Stimulated activated CD8-positive, alpha-beta memory T cell treated with anti-CD3 and anti-CD28 coated beads, Interleukin-15, amount 100 ng/mL, for 48 hours (primary cell): ENCODE measurements at regions not wholly inside any gene's neighbourhood (a gene's known extent, or its start where the extent isn't known, plus 50 kb on each side); places are given as distances from the start of the nearest gene placed in this dataset.
"Not testable (repeated sequence)": the region's sequence is repeated elsewhere in the genome, so short reads cannot be mapped to it uniquely, and the experiment has no call there.

Source experiments
- DNase-seq, 2 donors: peaks; one replicate each; pipeline ENCODE4 v3.0.0-alpha.2; 2020; ENCODE audit warnings: low read depth in 2 of 2

- DNase-seq = no peak
Observed at GRCh38 chr1:94672934-94673333, 131.4 kb upstream of the F3 start.

DNA sequence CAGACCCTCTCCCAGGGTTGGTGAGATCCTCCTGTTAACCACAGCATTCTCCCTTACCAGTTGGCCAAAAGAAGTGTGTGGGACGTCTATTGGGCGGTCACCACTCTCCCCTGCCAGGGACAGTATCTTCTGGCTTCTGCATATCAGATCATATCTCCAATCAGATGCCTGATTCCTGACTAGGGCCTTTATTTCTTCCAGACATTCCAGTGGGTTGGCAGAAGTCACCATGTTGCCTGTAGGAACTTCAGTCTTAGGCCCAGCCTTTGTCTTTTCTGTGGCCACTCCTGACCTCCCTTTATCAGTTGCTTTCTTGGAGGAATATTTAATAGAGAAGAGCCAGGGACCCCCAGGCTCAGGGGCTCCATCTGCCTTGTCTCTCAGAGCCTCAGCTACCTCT, 130.4 kb upstream of the F3 start:
- DNase-seq = no peak

DNA sequence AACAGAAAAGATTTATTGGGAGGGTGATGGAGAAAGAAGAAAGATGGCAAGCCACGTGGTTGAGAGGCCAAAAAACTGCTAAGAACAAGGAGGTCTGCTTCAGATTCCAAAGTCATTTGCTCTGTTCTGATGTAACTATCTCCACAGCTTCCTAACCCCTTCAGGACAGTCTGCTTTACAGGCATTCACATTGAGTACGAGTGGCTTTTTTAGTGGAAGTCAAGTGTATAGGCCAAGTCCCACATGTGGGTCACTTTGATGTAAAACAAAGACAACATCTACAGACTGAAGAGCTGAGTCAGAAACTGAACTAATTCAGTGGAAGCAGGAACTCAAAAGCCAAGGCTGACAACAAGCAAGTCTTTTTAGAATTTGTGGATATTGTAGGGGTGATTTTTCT, 128.7 kb upstream of the F3 start:
- DNase-seq = no peak

GRCh38 chr1:94669198-94669597, 127.6 kb upstream of the F3 start:
- DNase-seq = no peak

DNA sequence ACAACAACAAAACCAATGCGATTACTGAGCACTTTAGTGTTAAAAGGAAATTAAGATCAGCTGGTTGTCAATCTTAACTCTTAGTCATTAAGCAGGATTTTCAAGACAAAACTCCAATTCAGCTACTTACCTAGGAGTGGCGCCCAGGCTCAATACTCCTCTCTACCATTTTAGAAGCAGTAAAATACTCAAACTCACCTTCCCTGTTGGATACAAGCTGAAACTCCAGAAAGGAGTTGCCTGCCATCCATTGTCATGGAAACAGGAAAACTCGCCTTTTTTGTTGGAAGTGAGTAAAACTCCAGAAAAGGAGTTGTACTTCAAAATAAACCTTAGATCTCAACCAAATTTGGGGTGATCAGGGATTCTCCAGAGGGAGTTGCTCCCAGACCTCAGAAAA, 127.0 kb upstream of the F3 start:
- no peak for DNase-seq

- DNase-seq = no peak
Observed at GRCh38 chr1:94667818-94668217, 126.3 kb upstream of the F3 start.

DNA sequence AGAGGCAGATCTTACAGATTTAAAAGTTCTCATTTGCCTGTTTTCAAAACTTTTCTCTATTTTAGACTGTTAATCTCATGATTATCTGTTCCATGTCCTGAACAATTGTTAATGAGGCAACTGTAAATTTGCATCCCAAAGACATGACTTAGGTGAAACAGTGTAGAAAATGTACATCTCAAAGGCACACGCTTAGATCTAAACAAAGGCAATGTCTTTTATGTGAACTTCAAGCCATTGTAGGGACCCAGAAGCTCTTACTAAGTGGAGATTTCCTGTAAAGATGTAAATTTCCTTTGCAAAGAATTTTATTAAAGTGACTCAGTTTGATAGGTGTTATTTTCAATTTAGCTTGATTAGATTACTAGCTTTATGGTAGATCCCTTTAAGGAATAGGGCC, 125.2 kb upstream of the F3 start:
- no peak for DNase-seq

- no peak for DNase-seq
Observed at GRCh38 chr1:94661431-94661932, 119.9 kb upstream of the F3 start.

DNA sequence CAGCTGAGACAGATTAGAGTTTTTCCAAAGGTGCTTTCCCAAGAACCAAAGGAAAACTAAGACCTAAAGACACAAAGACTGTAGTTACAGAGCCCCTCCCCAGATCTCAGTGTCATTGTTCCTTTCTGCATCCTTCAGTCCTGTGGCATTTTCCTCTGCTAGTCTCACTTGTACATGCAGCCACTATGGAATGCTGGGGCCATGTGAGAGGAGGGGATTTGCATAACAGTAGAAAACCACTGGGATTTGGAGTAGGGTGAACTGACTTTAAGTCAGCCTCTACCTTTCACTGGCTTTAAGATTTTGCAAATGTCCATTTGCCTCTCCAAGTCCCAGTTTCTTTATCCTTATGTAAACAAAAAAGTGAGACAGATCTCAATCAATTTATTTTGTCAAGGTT, 119.4 kb upstream of the F3 start:
- no peak for DNase-seq

DNA sequence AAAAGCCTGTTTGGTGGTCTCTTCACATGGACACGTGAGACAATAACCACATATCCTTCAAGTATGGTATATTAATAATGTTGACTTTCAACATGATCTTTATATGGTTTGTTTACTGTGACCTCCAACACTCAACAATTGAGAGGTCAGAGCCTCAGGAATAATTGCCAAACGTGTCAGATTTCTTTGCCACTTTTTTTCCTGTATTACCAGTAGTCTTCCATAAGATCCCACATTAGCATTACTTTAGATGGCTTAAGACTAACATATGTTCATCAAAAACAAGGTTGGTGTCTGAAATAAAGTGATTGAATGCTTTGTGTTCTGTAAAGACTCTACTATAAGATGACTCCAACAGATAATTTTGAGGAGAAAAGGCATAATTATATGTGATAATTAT, 118.7 kb upstream of the F3 start:
- DNase-seq = no peak

DNA sequence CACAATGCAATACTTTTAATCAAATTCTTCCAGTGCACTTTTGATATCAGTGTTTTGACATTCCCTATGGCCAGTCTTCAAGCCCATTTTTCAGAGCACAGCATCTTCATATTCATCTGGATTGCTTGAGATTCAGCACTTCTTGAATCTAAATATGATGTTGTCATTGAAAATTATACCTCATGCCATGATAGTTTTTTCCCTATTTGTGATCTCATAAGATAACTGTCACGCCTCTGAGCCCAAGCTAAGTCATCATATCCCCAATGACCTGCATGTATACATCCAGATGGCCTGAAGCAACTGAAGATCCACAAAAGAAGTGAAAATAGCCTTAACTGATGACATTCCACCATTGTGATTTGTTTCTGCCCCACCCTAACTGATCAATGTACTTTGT, 117.6 kb upstream of the F3 start:
- DNase-seq = not testable (repeated sequence)

- no peak for DNase-seq
Observed at GRCh38 chr1:94658221-94658620, 116.7 kb upstream of the F3 start.

- DNase-seq = not testable (repeated sequence)
Observed at GRCh38 chr1:94657776-94658175, 116.2 kb upstream of the F3 start.

- DNase-seq = no peak
Observed at GRCh38 chr1:94656967-94657366, 115.4 kb upstream of the F3 start.

DNA sequence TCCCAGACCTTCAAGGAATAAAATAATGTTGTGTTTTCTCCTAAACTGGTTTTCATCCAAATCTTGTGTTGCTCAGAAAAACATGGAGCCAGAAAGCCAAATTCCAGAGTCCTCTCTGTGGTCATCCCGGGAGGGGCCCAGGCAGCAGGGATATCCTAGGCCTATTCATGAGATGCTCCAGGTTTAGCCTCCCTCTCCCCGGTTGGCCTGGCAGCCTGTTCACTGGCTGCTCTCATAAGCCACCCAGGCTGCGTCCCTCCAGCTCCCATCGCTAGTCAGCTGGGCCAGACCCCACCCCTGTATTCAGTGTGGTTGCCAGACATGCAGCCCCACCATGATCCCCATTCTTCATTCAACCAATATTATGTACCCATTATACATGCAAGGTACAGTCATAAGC, 113.4 kb upstream of the F3 start:
- DNase-seq = no peak

GRCh38 chr1:94654459-94654858, 112.9 kb upstream of the F3 start:
- DNase-seq = no peak

- no peak for DNase-seq
Observed at GRCh38 chr1:94654031-94654430, 112.5 kb upstream of the F3 start.

DNA sequence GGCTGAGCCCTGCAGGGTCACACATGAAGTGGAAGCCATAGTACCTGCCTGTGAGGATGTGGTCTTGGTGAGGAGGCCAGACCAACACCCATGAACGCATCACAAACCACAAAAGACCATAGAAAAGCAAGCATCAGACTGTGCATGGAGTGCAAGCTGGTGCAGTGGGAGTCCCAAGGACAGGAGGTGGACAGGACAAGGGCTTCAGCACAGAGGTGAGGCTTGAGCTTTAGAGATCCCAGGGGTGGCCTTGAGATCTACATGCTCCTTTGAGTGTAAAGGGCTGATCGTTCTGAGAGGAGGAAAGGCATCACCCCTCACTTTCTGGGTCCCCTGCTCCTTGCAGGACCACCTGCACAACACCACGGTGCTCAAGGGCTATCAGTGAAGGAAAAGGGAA, 111.9 kb upstream of the F3 start:
- DNase-seq = no peak

- no peak for DNase-seq
Observed at GRCh38 chr1:94651076-94651475, 109.5 kb upstream of the F3 start.

GRCh38 chr1:94650301-94650700, 108.7 kb upstream of the F3 start:
- no peak for DNase-seq

DNA sequence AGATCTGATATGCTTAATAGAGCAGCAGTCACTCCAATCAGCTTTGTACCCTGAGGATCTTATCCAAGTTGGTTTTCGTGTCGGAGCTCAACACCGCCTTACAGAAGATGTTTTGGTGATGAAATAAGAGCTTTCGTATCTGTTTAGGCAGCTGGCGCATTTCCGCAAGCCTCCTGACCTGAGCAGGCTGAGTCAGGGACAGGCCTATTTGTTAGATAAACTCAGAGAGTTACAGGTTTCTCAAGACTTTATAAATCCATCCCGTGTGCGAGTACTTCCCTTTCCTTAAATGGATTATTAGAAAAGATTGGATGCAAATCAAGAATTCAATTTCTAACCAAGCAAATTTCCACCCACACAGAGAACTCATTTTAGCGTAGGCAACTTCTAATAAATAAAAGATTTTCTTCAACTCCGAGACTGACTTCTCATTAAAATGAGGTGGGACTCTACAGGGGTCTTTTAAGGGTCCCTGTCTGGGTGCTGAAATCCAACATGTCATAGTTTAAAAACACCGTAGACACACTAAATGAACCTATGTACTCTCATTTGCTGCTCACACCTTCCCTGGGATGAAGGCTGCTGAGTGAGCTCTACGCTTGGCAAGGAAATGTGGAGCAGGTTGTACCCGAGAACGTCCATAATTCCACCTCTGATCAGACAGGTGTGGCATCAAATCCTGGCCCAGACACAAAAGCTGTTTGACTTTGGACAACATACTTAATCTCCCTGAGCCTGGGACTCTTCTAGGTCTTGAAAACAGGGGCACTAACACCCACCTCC, 106.9 kb upstream of the F3 start:
- no peak for DNase-seq

- no peak for DNase-seq
Observed at GRCh38 chr1:94646786-94647555, 105.4 kb upstream of the F3 start.

GRCh38 chr1:94646141-94646643, 104.6 kb upstream of the F3 start:
- no peak for DNase-seq
